OCI-LY1 (cell line): ENCODE measurements at regions not wholly inside any gene's neighbourhood (a gene's known extent, or its start where the extent isn't known, plus 50 kb on each side); places are given as distances from the start of the nearest gene placed in this dataset.

Source experiments
- H2AFZ ChIP-seq: fragments of 200-600 bp; sonication (generic), shearing (Covaris generic); 2 replicates; pipeline ENCODE4 v1.6.0; 2014; ENCODE audit warnings: antibody characterized with exemption, mild to moderate bottlenecking, low read length
- H3F3A ChIP-seq: fragments of 200-600 bp; sonication (generic), shearing (Covaris generic); 2 replicates; pipeline ENCODE4 v1.6.0; 2014; ENCODE audit warnings: mild to moderate bottlenecking, antibody characterized with exemption, low read length, moderate library complexity; ENCODE audit not compliant: insufficient read depth
- H3K27ac ChIP-seq: fragments of 200-600 bp; sonication (generic); 2 replicates; pipeline ENCODE4 v1.5.1; 2014; ENCODE audit warnings: low read length, mixed run types, mild to moderate bottlenecking, low read depth; ENCODE audit not compliant: poor library complexity, severe bottlenecking
- H3K27me3 ChIP-seq: fragments of 200-600 bp; sonication (generic); 2 replicates; pipeline ENCODE4 v1.6.0; 2014; ENCODE audit warnings: antibody characterized with exemption, mild to moderate bottlenecking, low read length, moderate library complexity; ENCODE audit not compliant: insufficient read depth
- H3K36me3 ChIP-seq: fragments of 200-600 bp; sonication (generic); 2 replicates; pipeline ENCODE4 v1.6.1; 2014; ENCODE audit warnings: mild to moderate bottlenecking, antibody characterized with exemption, low read length, moderate library complexity, mixed read lengths; ENCODE audit not compliant: insufficient read depth
- H3K4me1 ChIP-seq: fragments of 200-600 bp; sonication (generic); 2 replicates; pipeline ENCODE4 v1.5.1; 2014; ENCODE audit warnings: mild to moderate bottlenecking, low read length, moderate library complexity; ENCODE audit not compliant: insufficient read depth, severe bottlenecking
- H3K4me2 ChIP-seq: fragments of 200-600 bp; sonication (generic), shearing (Covaris generic); 2 replicates; pipeline ENCODE4 v1.6.1; 2014; ENCODE audit warnings: low read length
- H3K4me3 ChIP-seq: fragments of 200-600 bp; sonication (generic); 2 replicates; pipeline ENCODE4 v1.5.1; 2014; ENCODE audit warnings: low read length, low read depth, mild to moderate bottlenecking, mixed read lengths; ENCODE audit not compliant: poor library complexity, severe bottlenecking
- H3K79me2 ChIP-seq: fragments of 200-600 bp; shearing (Covaris generic); 2 replicates; pipeline ENCODE4 v1.6.1; 2016; ENCODE audit warnings: mixed run types, low read length, mixed read lengths; ENCODE audit not compliant: insufficient read depth
- H3K9ac ChIP-seq: fragments of 200-600 bp; sonication (generic), shearing (Covaris generic); 2 replicates; pipeline ENCODE4 v1.6.1; 2014; ENCODE audit warnings: mild to moderate bottlenecking, low read length, mixed read lengths
- H3K9me2 ChIP-seq: fragments of 200-600 bp; sonication (generic), shearing (Covaris generic); 2 replicates; pipeline ENCODE4 v1.6.1; 2014; ENCODE audit warnings: low read depth, mild to moderate bottlenecking, low read length, mixed read lengths
- H3K9me3 ChIP-seq: fragments of 200-600 bp; shearing (Covaris generic); 2 replicates; pipeline ENCODE4 v1.6.1; 2014; ENCODE audit warnings: low read length, mixed read lengths
- H4K20me1 ChIP-seq: fragments of 200-600 bp; sonication (generic), shearing (Covaris generic); 2 replicates; pipeline ENCODE4 v1.6.0; 2016; ENCODE audit warnings: mild to moderate bottlenecking, low read length; ENCODE audit not compliant: insufficient read depth
- CTCF ChIP-seq: fragments of 200-600 bp; sonication (generic), shearing (Covaris generic); IDR thresholded peaks from 2 replicates; pipeline ENCODE4 v1.5.1; 2017; ENCODE audit warnings: mild to moderate bottlenecking, antibody characterized with exemption, low read length, moderate library complexity, mixed read lengths
- EZH2 ChIP-seq: fragments of 200-600 bp; sonication (generic), shearing (Covaris generic); IDR thresholded peaks from 2 replicates; pipeline ENCODE4 v1.8.0; 2017; ENCODE audit warnings: borderline replicate concordance, mixed run types, mild to moderate bottlenecking, antibody characterized with exemption, low read length, moderate library complexity, mixed read lengths

GRCh38 chr3:40997711-40998519 is 201.4 kb upstream of the CTNNB1 start:
- no peaks in the 10 kb centered on the region for H3K9me2 ChIP-seq
- no peaks in the 10 kb centered on the region for H3K9me3 ChIP-seq
- TF ChIP-seq EZH2 (no peak), CTCF (no peak)
- no peaks in the 10 kb centered on the region for H3K27me3 ChIP-seq
- H3K27ac ChIP-seq, result no peak overlapping the region
- no peaks in the 10 kb centered on the region for H3K36me3 ChIP-seq
- H2AFZ ChIP-seq, result no peak overlapping the region
- no peaks in the 10 kb centered on the region for H3K4me1 ChIP-seq
- H4K20me1 ChIP-seq, result no peaks in the 10 kb centered on the region
- H3K4me2 ChIP-seq, result no peak overlapping the region
- no peak overlapping the region for H3K4me3 ChIP-seq
- H3F3A ChIP-seq, result no peaks in the 10 kb centered on the region
- no peak overlapping the region for H3K9ac ChIP-seq
- H3K79me2 ChIP-seq, result no peaks in the 10 kb centered on the region

- Histone ChIP-seq H4K20me1 (no peaks in the 10 kb centered on the region), H3K4me1 (no peaks in the 10 kb centered on the region), H3K79me2 (no peaks in the 10 kb centered on the region), H3K9ac (no peak overlapping the region), H3K27me3 (no peaks in the 10 kb centered on the region), H3K4me3 (no peak overlapping the region), H3K9me3 (no peaks in the 10 kb centered on the region), H3K4me2 (no peak overlapping the region), H3F3A (no peaks in the 10 kb centered on the region), H3K9me2 (no peaks in the 10 kb centered on the region), H3K36me3 (no peaks in the 10 kb centered on the region), H2AFZ (no peak overlapping the region), H3K27ac (no peak overlapping the region)
- no peak for TF ChIP-seq CTCF
- no peak for TF ChIP-seq EZH2
These were observed 199.6 kb upstream of the CTNNB1 start for GRCh38 chr3:40999682-41000081.

- H3K27ac ChIP-seq, result no peak overlapping the region
- H3K9me2 ChIP-seq, result no peaks in the 10 kb centered on the region
- H3K4me3 ChIP-seq, result no peak overlapping the region
- TF ChIP-seq EZH2, result no peak
- TF ChIP-seq CTCF, result no peak
- H3K9ac ChIP-seq, result no peak overlapping the region
- no peaks in the 10 kb centered on the region for H4K20me1 ChIP-seq
- no peak overlapping the region for H3K4me2 ChIP-seq
- no peaks in the 10 kb centered on the region for H3F3A ChIP-seq
- no peaks in the 10 kb centered on the region for H3K9me3 ChIP-seq
- H3K27me3 ChIP-seq, result no peaks in the 10 kb centered on the region
- no peaks in the 10 kb centered on the region for H3K36me3 ChIP-seq
- H3K4me1 ChIP-seq, result no peaks in the 10 kb centered on the region
- no peak overlapping the region for H2AFZ ChIP-seq
- H3K79me2 ChIP-seq, result no peaks in the 10 kb centered on the region
These were observed 198.8 kb upstream of the CTNNB1 start for GRCh38 chr3:41000471-41000870.
